LNCaP clone FGC (cell line): ENCODE measurements at regions not wholly inside any gene's neighbourhood (a gene's known extent, or its start where the extent isn't known, plus 50 kb on each side); places are given as distances from the start of the nearest gene placed in this dataset.

ENCODE experiments used
- DNase-seq: peaks from one replicate; pipeline ENCODE4 v3.0.0-alpha.2; 2011; ENCODE audit warnings: low read depth
- H3K4me3 ChIP-seq: 2 replicates; pipeline ENCODE4 v1.5.1; 2011; ENCODE audit warnings: mild to moderate bottlenecking, low read depth, low read length, control low read depth
- CTCF ChIP-seq: IDR thresholded peaks from 2 replicates; pipeline ENCODE4 v1.5.1; 2012; ENCODE audit warnings: mild to moderate bottlenecking; ENCODE audit not compliant: control insufficient read depth, insufficient read depth; ENCODE audit errors: extremely low read depth

GRCh38 chr1:47621483-47621882 is 183.6 kb downstream of the FOXD2 start:
- no peak for DNase-seq
- no peak overlapping the region for H3K4me3 ChIP-seq

GRCh38 chr1:47621977-47622376 is 184.1 kb downstream of the FOXD2 start:
- TF ChIP-seq CTCF, result no peak
- DNase-seq, result no peak
- no peak overlapping the region for H3K4me3 ChIP-seq

More at GRCh38 chr1:47621483-47621882, 183.6 kb downstream of the FOXD2 start:
- TF ChIP-seq CTCF, result no peak

- no peak overlapping the region for H3K4me3 ChIP-seq
- no peak for DNase-seq
- TF ChIP-seq CTCF, result no peak
These were observed 185.1 kb downstream of the FOXD2 start for GRCh38 chr1:47622776-47623556.

GRCh38 chr1:47623557-47623940 is 185.7 kb downstream of the FOXD2 start:
- DNase-seq, result no peak
- H3K4me3 ChIP-seq, result no peak overlapping the region
- TF ChIP-seq CTCF, result no peak

- no peak for DNase-seq
- peak; percentile 6; the same call in 1 of the 2 replicates for TF ChIP-seq CTCF
- no peak overlapping the region for H3K4me3 ChIP-seq
These were observed 186.7 kb downstream of the FOXD2 start for GRCh38 chr1:47624531-47624930.

GRCh38 chr1:47627016-47627415 is 189.2 kb downstream of the FOXD2 start:
- no peak for TF ChIP-seq CTCF
- no peak overlapping the region for H3K4me3 ChIP-seq
- no peak for DNase-seq

- TF ChIP-seq CTCF, result no peak
- no peak for DNase-seq
These were observed 189.9 kb downstream of the FOXD2 start for GRCh38 chr1:47627471-47628370.

More at GRCh38 chr1:47627471-47628370, 189.9 kb downstream of the FOXD2 start:
- no peak overlapping the region for H3K4me3 ChIP-seq
